ENCODE measurements at regions not wholly inside any gene's neighbourhood (a gene's known extent, or its start where the extent isn't known, plus 50 kb on each side); places are given as distances from the start of the nearest gene placed in this dataset.

GRCh38 chr19:30082168-30082567 lies 140.1 kb downstream of the URI1 start:
- no peak for DNase-seq
- Histone ChIP-seq H3K9me3 (no peaks in the 10 kb centered on the region), H3K4me3 (ENCODE audit: low read depth, low read length) (no peak overlapping the region), H3K27me3 (replicated peaks; ENCODE audit: control insufficient read depth, insufficient read depth, low read length) (no peaks in the 10 kb centered on the region), H3K4me1 (no peaks in the 10 kb centered on the region), H3K36me3 (ENCODE audit: control insufficient read depth, insufficient read depth, low read length) (no peaks in the 10 kb centered on the region)
- intact Hi-C loops (cut with micrococcal nuclease; ENCODE audit: unreplicated experiment): no loop called here
- ChIA-PET CTCF (interaction anchor here (0.6 kb wide), 1 partner anchor 69 kb away, joined by 3 read pairs; no protein-coding TSS in a partner anchor), POLR2A (no interaction called here)
- Mint-ChIP-seq H3K4me1 (ENCODE audit: low read depth, unreplicated experiment) (no peaks in the 10 kb centered on the region), H3K27ac (ENCODE audit: unreplicated experiment) (no peak overlapping the region), H3K9me3 (ENCODE audit: unreplicated experiment) (peaks cover 21% of the 10 kb centered on the region), H3K36me3 (ENCODE audit: insufficient read depth, unreplicated experiment) (no peaks in the 10 kb centered on the region), H3K4me3 (ENCODE audit: unreplicated experiment) (no peak overlapping the region), H3K27me3 (ENCODE audit: insufficient read depth, unreplicated experiment) (peaks cover 12% of the 10 kb centered on the region)
- TF ChIP-seq CTCF (IDR thresholded peaks at IDR 0.05; ENCODE audit: insufficient read depth in 1 of 2, low read depth in 1 of 2, low read length in 1 of 2, severe bottlenecking in 1 of 2, unreplicated experiment in 1 of 2): no peak
- BruUV-seq (replicated peaks): no TSS peak

GRCh38 chr19:30082611-30083010 lies 140.6 kb downstream of the URI1 start:
- Mint-ChIP-seq H3K4me3 (ENCODE audit: unreplicated experiment) (no peak overlapping the region), H3K27ac (ENCODE audit: unreplicated experiment) (no peak overlapping the region), H3K9me3 (ENCODE audit: unreplicated experiment) (peaks cover 21% of the 10 kb centered on the region), H3K36me3 (ENCODE audit: insufficient read depth, unreplicated experiment) (no peaks in the 10 kb centered on the region), H3K27me3 (ENCODE audit: insufficient read depth, unreplicated experiment) (peaks cover 12% of the 10 kb centered on the region), H3K4me1 (ENCODE audit: low read depth, unreplicated experiment) (no peaks in the 10 kb centered on the region)
- POLR2A ChIA-PET: no interaction called here
- intact Hi-C loops (cut with micrococcal nuclease; ENCODE audit: unreplicated experiment): no loop called here
- no peak overlapping the region for H3K4me3 ChIP-seq (ENCODE audit: low read depth, low read length)
- H3K4me1 ChIP-seq: no peaks in the 10 kb centered on the region
- no peaks in the 10 kb centered on the region for H3K36me3 ChIP-seq (ENCODE audit: control insufficient read depth, insufficient read depth, low read length)
- BruUV-seq (replicated peaks): no TSS peak
- no peaks in the 10 kb centered on the region for H3K27me3 ChIP-seq (replicated peaks; ENCODE audit: control insufficient read depth, insufficient read depth, low read length)
- CTCF ChIA-PET: no interaction called here
- TF ChIP-seq CTCF (IDR thresholded peaks at IDR 0.05; ENCODE audit: insufficient read depth in 1 of 2, low read depth in 1 of 2, low read length in 1 of 2, severe bottlenecking in 1 of 2, unreplicated experiment in 1 of 2): no peak
- H3K9me3 ChIP-seq: no peaks in the 10 kb centered on the region
- DNase-seq: no peak

GRCh38 chr19:30083125-30083681 lies 141.2 kb downstream of the URI1 start:
- H3K4me1 Mint-ChIP-seq (ENCODE audit: low read depth, unreplicated experiment): no peaks in the 10 kb centered on the region
- H3K9me3 Mint-ChIP-seq (ENCODE audit: unreplicated experiment): peaks cover 21% of the 10 kb centered on the region
- no peak overlapping the region for H3K27ac Mint-ChIP-seq (ENCODE audit: unreplicated experiment)
- Histone ChIP-seq H3K36me3 (ENCODE audit: control insufficient read depth, insufficient read depth, low read length) (no peaks in the 10 kb centered on the region), H3K4me3 (ENCODE audit: low read depth, low read length) (no peak overlapping the region), H3K4me1 (no peaks in the 10 kb centered on the region), H3K27me3 (replicated peaks; ENCODE audit: control insufficient read depth, insufficient read depth, low read length) (no peaks in the 10 kb centered on the region), H3K9me3 (no peaks in the 10 kb centered on the region)
- no peak for DNase-seq
- ChIA-PET CTCF (no interaction called here), POLR2A (no interaction called here)
- H3K4me3 Mint-ChIP-seq (ENCODE audit: unreplicated experiment): no peak overlapping the region
- no peak for TF ChIP-seq CTCF (IDR thresholded peaks at IDR 0.05; ENCODE audit: insufficient read depth in 1 of 2, low read depth in 1 of 2, low read length in 1 of 2, severe bottlenecking in 1 of 2, unreplicated experiment in 1 of 2)
- H3K27me3 Mint-ChIP-seq (ENCODE audit: insufficient read depth, unreplicated experiment): peaks cover 15% of the 10 kb centered on the region
- no peaks in the 10 kb centered on the region for H3K36me3 Mint-ChIP-seq (ENCODE audit: insufficient read depth, unreplicated experiment)
- BruUV-seq (replicated peaks): no TSS peak
- intact Hi-C loops (cut with micrococcal nuclease; ENCODE audit: unreplicated experiment): no loop called here
